ENCODE measurements at regions not wholly inside any gene's neighbourhood (a gene's known extent, or its start where the extent isn't known, plus 50 kb on each side); places are given as distances from the start of the nearest gene placed in this dataset.

DNA sequence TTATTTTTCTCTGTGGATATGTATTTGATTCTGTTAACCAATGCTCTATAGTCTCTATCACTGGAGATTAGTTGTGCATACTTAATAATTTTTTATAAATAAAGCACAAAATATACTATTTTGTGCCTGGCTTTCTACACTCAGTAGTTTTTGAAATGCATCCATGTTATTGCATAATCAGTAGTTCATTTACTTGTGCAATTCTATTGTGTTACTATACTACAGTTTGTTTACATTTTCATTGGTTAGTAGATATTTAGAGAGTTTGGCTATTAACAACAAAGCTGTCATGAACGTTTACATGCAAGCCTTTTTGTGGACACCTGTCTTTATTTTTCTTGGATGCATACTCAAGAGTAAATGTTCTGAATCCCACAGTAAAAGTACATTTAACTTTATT is 265.0 kb upstream of the FAT4 start:
- Histone ChIP-seq H3K27ac (ENCODE audit: low read length) (no peak overlapping the region), H3K4me3 (ENCODE audit: low read length) (no peak overlapping the region), H3K4me1 (ENCODE audit: control insufficient read depth, low read depth, low read length) (no peaks in the 10 kb centered on the region), H3K27me3 (ENCODE audit: control insufficient read depth, insufficient read depth, low read length) (no peaks in the 10 kb centered on the region), H3K9me3 (ENCODE audit: control insufficient read depth, low read depth, low read length) (no peaks in the 10 kb centered on the region), H3K36me3 (ENCODE audit: control insufficient read depth, low read depth, low read length) (no peaks in the 10 kb centered on the region), H3K9ac (ENCODE audit: low read length) (no peak overlapping the region)

- Histone ChIP-seq H3K27me3 (ENCODE audit: control insufficient read depth, insufficient read depth, low read length) (no peaks in the 10 kb centered on the region), H3K36me3 (ENCODE audit: control insufficient read depth, low read depth, low read length) (no peaks in the 10 kb centered on the region), H3K9me3 (ENCODE audit: control insufficient read depth, low read depth, low read length) (no peaks in the 10 kb centered on the region), H3K27ac (ENCODE audit: low read length) (no peak overlapping the region), H3K4me1 (ENCODE audit: control insufficient read depth, low read depth, low read length) (no peaks in the 10 kb centered on the region), H3K4me3 (ENCODE audit: low read length) (no peak overlapping the region), H3K9ac (ENCODE audit: low read length) (no peak overlapping the region)
These were observed 269.4 kb upstream of the FAT4 start for GRCh38 chr4:125045311-125045710.

GRCh38 chr4:125044886-125045285 is 269.9 kb upstream of the FAT4 start:
- H3K4me1 ChIP-seq (ENCODE audit: control insufficient read depth, low read depth, low read length) = no peaks in the 10 kb centered on the region
- H3K36me3 ChIP-seq (ENCODE audit: control insufficient read depth, low read depth, low read length) = no peaks in the 10 kb centered on the region
- no peaks in the 10 kb centered on the region for H3K9me3 ChIP-seq (ENCODE audit: control insufficient read depth, low read depth, low read length)
- H3K27ac ChIP-seq (ENCODE audit: low read length) = no peak overlapping the region
- H3K27me3 ChIP-seq (ENCODE audit: control insufficient read depth, insufficient read depth, low read length) = no peaks in the 10 kb centered on the region
- no peak overlapping the region for H3K4me3 ChIP-seq (ENCODE audit: low read length)
- H3K9ac ChIP-seq (ENCODE audit: low read length) = no peak overlapping the region

GRCh38 chr4:125043486-125043885 is 271.3 kb upstream of the FAT4 start:
- no peak overlapping the region for H3K4me3 ChIP-seq (ENCODE audit: low read length)
- H3K4me1 ChIP-seq (ENCODE audit: control insufficient read depth, low read depth, low read length) = no peaks in the 10 kb centered on the region
- H3K36me3 ChIP-seq (ENCODE audit: control insufficient read depth, low read depth, low read length) = no peaks in the 10 kb centered on the region
- no peak overlapping the region for H3K27ac ChIP-seq (ENCODE audit: low read length)
- H3K27me3 ChIP-seq (ENCODE audit: control insufficient read depth, insufficient read depth, low read length) = no peaks in the 10 kb centered on the region
- no peak overlapping the region for H3K9ac ChIP-seq (ENCODE audit: low read length)
- no peaks in the 10 kb centered on the region for H3K9me3 ChIP-seq (ENCODE audit: control insufficient read depth, low read depth, low read length)

GRCh38 chr4:125042041-125042440 is 272.7 kb upstream of the FAT4 start:
- Histone ChIP-seq H3K36me3 (ENCODE audit: control insufficient read depth, low read depth, low read length) (no peaks in the 10 kb centered on the region), H3K27me3 (ENCODE audit: control insufficient read depth, insufficient read depth, low read length) (no peaks in the 10 kb centered on the region), H3K9ac (ENCODE audit: low read length) (no peak overlapping the region), H3K4me1 (ENCODE audit: control insufficient read depth, low read depth, low read length) (no peaks in the 10 kb centered on the region), H3K27ac (ENCODE audit: low read length) (no peak overlapping the region), H3K9me3 (ENCODE audit: control insufficient read depth, low read depth, low read length) (no peaks in the 10 kb centered on the region), H3K4me3 (ENCODE audit: low read length) (no peak overlapping the region)

DNA sequence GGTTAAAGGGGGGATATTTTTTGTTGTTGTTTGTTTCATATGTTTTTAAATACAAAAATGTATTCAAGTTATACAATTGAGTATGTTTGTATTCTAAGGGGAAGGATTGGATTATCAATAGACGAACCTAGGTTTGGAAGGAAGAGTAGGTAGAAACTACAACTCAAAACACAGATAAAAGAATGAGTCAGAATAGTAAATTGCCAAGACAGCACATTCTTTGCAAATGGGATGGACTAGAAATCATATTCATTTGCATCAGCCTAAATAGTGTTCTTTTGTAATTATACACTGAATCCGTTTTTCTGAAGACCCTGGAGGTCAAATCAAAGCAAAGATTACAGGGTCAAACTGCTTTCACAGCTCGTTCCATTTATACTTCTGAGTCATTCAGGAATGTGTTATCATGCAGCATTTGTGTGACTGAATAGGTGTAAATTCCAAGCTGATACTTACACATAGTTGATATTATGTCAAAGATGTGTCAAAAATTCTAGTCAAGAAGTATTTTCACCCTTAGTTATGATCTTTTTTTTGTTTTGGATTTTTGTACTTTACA is 273.3 kb upstream of the FAT4 start:
- Histone ChIP-seq H3K27me3 (ENCODE audit: control insufficient read depth, insufficient read depth, low read length) (no peaks in the 10 kb centered on the region), H3K4me3 (ENCODE audit: low read length) (no peak overlapping the region), H3K9me3 (ENCODE audit: control insufficient read depth, low read depth, low read length) (no peaks in the 10 kb centered on the region), H3K27ac (ENCODE audit: low read length) (no peak overlapping the region), H3K36me3 (ENCODE audit: control insufficient read depth, low read depth, low read length) (no peaks in the 10 kb centered on the region), H3K4me1 (ENCODE audit: control insufficient read depth, low read depth, low read length) (no peaks in the 10 kb centered on the region), H3K9ac (ENCODE audit: low read length) (no peak overlapping the region)

DNA sequence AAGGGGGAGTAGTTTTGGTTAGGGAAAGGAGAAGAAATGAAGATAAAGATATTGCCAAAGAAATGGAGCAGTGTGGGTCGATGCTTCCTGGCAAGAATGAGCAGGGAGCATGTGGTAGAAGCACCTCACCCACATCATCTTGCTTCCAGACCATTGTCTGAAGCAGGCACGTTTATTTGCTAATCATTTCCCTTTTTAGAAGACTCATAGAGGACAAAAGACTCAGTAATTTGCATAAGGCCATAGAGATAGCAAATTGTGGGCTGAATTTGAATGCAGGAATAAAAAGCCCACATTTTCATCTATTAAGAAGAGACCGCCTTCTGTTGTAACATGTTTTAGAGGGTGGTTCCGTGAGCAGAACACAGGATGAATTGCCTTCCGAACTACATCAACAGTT is 275.2 kb upstream of the FAT4 start:
- Histone ChIP-seq H3K4me3 (ENCODE audit: low read length) (no peak overlapping the region), H3K27me3 (ENCODE audit: control insufficient read depth, insufficient read depth, low read length) (no peaks in the 10 kb centered on the region), H3K36me3 (ENCODE audit: control insufficient read depth, low read depth, low read length) (no peaks in the 10 kb centered on the region), H3K4me1 (ENCODE audit: control insufficient read depth, low read depth, low read length) (no peaks in the 10 kb centered on the region), H3K9ac (ENCODE audit: low read length) (no peak overlapping the region), H3K9me3 (ENCODE audit: control insufficient read depth, low read depth, low read length) (no peaks in the 10 kb centered on the region), H3K27ac (ENCODE audit: low read length) (no peak overlapping the region)

DNA sequence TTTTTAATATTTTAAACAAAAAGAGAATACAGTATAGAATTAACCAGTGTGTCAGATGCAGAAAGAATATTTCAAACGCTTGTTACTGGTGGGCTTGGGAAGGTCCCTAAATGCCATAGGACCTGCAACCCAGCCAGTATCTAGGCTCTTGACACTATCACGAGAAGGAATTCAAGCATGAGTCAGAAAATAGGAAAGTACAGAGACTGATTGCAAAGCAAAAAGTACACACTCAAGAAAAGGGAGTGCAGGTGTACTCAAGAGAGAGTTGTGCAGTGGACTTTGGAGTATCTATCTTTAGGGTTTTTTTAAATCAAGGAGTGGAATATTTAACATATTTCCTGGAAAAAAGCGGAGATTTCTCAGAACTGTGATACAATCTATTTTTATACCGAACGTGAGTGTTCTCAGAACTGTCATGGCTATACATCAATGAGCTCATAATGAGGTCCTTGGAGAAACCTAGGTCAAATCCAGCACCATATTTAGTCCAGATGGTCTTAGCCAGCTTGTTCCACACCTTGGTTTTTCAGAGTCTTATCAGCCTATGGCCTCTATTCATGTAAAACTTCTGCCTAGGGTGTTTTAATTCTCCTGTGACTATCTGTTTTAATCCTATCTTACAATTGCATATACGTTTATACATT is 291.8 kb upstream of the FAT4 start:
- Histone ChIP-seq H3K9me3 (ENCODE audit: control insufficient read depth, low read depth, low read length) (peaks cover 11% of the 10 kb centered on the region), H3K36me3 (ENCODE audit: control insufficient read depth, low read depth, low read length) (no peaks in the 10 kb centered on the region), H3K4me1 (ENCODE audit: control insufficient read depth, low read depth, low read length) (peaks cover 15% of the 10 kb centered on the region), H3K27ac (ENCODE audit: low read length) (no peak overlapping the region), H3K4me3 (ENCODE audit: low read length) (no peak overlapping the region), H3K27me3 (ENCODE audit: control insufficient read depth, insufficient read depth, low read length) (no peaks in the 10 kb centered on the region), H3K9ac (ENCODE audit: low read length) (no peak overlapping the region)

DNA sequence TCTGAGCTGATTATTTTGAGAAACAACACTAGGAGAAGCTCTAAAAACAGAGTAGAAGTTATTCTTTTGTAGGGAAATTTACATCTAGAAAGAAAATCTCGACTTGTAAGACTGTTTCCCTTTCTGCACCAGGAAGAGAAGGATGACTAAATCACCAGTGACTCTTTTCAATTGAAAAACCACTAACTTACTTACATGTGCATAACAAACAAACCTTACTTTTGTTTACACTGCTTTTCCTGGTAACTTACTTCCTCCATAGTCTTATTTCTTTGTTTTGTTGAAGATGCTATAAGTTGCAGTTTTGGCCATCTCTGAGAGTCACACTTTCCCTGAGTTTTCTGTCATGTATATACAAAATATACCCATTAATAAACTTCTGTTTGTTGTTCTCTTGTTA is 293.6 kb upstream of the FAT4 start:
- no peak overlapping the region for H3K9ac ChIP-seq (ENCODE audit: low read length)
- no peaks in the 10 kb centered on the region for H3K36me3 ChIP-seq (ENCODE audit: control insufficient read depth, low read depth, low read length)
- H3K9me3 ChIP-seq (ENCODE audit: control insufficient read depth, low read depth, low read length) = peaks cover 11% of the 10 kb centered on the region
- H3K4me1 ChIP-seq (ENCODE audit: control insufficient read depth, low read depth, low read length) = peaks cover 15% of the 10 kb centered on the region
- no peak overlapping the region for H3K4me3 ChIP-seq (ENCODE audit: low read length)
- H3K27me3 ChIP-seq (ENCODE audit: control insufficient read depth, insufficient read depth, low read length) = no peaks in the 10 kb centered on the region
- no peak overlapping the region for H3K27ac ChIP-seq (ENCODE audit: low read length)

DNA sequence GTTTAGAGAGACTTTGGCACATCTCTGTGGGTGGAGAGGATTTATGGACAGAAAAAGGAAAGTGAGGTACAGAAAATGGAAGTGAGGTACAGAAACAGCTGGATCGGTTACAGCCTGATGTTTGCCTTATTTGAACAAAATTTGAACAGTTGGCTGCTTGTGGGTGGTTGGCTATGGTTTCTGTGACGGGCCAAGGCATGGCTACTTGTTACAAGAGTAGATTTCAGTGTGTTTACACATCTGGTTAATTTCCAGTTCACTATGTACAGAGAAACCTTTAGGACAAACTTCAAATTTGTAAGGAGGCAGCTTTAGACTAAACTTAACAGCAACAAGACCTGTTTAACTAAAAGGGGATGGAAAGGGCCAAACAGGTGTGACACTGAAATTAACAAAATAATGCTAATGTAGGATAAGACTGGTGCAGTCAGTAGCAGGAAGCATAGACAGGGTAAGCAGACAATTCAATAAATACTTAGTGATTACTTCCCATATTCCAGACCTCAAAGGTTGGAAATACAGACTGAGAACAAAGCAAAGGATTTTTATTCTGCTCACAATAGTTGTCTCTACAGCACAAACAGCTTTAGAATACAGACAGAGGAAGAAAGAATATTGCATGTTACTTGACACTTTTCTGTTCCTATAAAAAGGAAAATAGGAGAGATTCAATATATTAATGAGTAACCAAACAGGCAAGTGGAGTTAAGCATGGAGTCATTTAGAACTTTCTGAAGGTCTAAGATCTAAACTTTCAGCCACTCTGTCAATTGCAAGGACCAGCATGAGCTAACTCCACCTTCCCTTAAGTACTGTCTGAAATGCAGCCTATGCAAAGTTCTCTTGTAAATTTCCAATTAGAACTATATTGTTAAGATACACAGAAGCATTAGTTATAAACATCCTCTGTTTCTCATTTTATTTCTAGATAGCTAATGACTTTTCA is 294.4 kb upstream of the FAT4 start:
- Histone ChIP-seq H3K9me3 (ENCODE audit: control insufficient read depth, low read depth, low read length) (peaks cover 11% of the 10 kb centered on the region), H3K9ac (ENCODE audit: low read length) (no peak overlapping the region), H3K4me3 (ENCODE audit: low read length) (no peak overlapping the region), H3K36me3 (ENCODE audit: control insufficient read depth, low read depth, low read length) (no peaks in the 10 kb centered on the region), H3K4me1 (ENCODE audit: control insufficient read depth, low read depth, low read length) (peaks cover 15% of the 10 kb centered on the region), H3K27ac (ENCODE audit: low read length) (no peak overlapping the region), H3K27me3 (ENCODE audit: control insufficient read depth, insufficient read depth, low read length) (no peaks in the 10 kb centered on the region)

DNA sequence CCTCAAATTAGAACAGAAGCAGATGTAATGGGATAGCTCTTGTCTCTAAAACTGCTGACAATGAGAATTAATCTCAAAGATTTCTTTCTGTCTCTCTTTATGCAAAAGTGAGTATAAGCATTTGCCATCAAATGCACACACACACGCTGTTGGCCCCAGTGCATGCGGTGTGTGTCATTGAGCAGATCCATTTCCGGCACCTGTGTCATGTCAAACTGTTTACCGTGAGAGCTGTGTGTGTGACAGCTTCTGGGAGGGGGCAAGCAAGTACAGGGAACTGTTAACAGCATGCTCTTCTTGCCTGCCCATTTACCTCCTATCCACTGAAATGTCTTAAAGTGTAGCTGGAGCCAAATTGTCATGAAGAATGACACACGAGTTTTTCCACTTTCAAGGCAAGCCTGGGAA is 297.9 kb upstream of the FAT4 start:
- Histone ChIP-seq H3K4me3 (ENCODE audit: low read length) (no peak overlapping the region), H3K9ac (ENCODE audit: low read length) (no peak overlapping the region), H3K9me3 (ENCODE audit: control insufficient read depth, low read depth, low read length) (peaks cover 11% of the 10 kb centered on the region), H3K27me3 (ENCODE audit: control insufficient read depth, insufficient read depth, low read length) (no peaks in the 10 kb centered on the region), H3K27ac (ENCODE audit: low read length) (no peak overlapping the region), H3K36me3 (ENCODE audit: control insufficient read depth, low read depth, low read length) (no peaks in the 10 kb centered on the region), H3K4me1 (ENCODE audit: control insufficient read depth, low read depth, low read length) (peaks cover 15% of the 10 kb centered on the region)
